ENCODE measurements at regions not wholly inside any gene's neighbourhood (a gene's known extent, or its start where the extent isn't known, plus 50 kb on each side); places are given as distances from the start of the nearest gene placed in this dataset.

- no peak for DNase-seq (ENCODE audit: low read depth)
Observed at GRCh38 chr2:146267093-146267492, 1577.7 kb upstream of the ACVR2A start.

GRCh38 chr2:146265656-146266055 is 1579.2 kb upstream of the ACVR2A start:
- DNase-seq (ENCODE audit: low read depth): no peak

GRCh38 chr2:146262606-146263005 is 1582.2 kb upstream of the ACVR2A start:
- no peak for DNase-seq (ENCODE audit: low read depth)

- no peak for DNase-seq (ENCODE audit: low read depth)
Observed at GRCh38 chr2:146260551-146260950, 1584.3 kb upstream of the ACVR2A start.

- no peak for DNase-seq (ENCODE audit: low read depth)
Observed at GRCh38 chr2:146259816-146260215, 1585.0 kb upstream of the ACVR2A start.

GRCh38 chr2:146258071-146258470 is 1586.8 kb upstream of the ACVR2A start:
- DNase-seq (ENCODE audit: low read depth): no peak

GRCh38 chr2:146252119-146252518 is 1592.7 kb upstream of the ACVR2A start:
- no peak for DNase-seq (ENCODE audit: low read depth)

- no peak for DNase-seq (ENCODE audit: low read depth)
Observed at GRCh38 chr2:146251328-146251727, 1593.5 kb upstream of the ACVR2A start.

GRCh38 chr2:146246736-146247523 is 1597.9 kb upstream of the ACVR2A start:
- DNase-seq (ENCODE audit: low read depth): no peak

GRCh38 chr2:146246002-146246735 is 1598.7 kb upstream of the ACVR2A start:
- no peak for DNase-seq (ENCODE audit: low read depth)

GRCh38 chr2:146244830-146245229 is 1600.0 kb upstream of the ACVR2A start:
- no peak for DNase-seq (ENCODE audit: low read depth)

- no peak for DNase-seq (ENCODE audit: low read depth)
Observed at GRCh38 chr2:146244131-146244530, 1600.7 kb upstream of the ACVR2A start.

GRCh38 chr2:146241023-146241422 is 1603.8 kb upstream of the ACVR2A start:
- no peak for DNase-seq (ENCODE audit: low read depth)

GRCh38 chr2:146240391-146240790 is 1604.4 kb upstream of the ACVR2A start:
- DNase-seq (ENCODE audit: low read depth): no peak

GRCh38 chr2:146239392-146240135 is 1605.3 kb upstream of the ACVR2A start:
- no peak for DNase-seq (ENCODE audit: low read depth)

- no peak for DNase-seq (ENCODE audit: low read depth)
Observed at GRCh38 chr2:146238254-146238966, 1606.4 kb upstream of the ACVR2A start.

- no peak for DNase-seq (ENCODE audit: low read depth)
Observed at GRCh38 chr2:146235158-146235557, 1609.7 kb upstream of the ACVR2A start.

GRCh38 chr2:146229508-146230155 is 1615.2 kb upstream of the ACVR2A start:
- DNase-seq (ENCODE audit: low read depth): no peak

- no peak for DNase-seq (ENCODE audit: low read depth)
Observed at GRCh38 chr2:146228466-146229058, 1616.3 kb upstream of the ACVR2A start.

- no peak for DNase-seq (ENCODE audit: low read depth)
Observed at GRCh38 chr2:146228020-146228393, 1616.8 kb upstream of the ACVR2A start.
